Progenitor cell of endocrine pancreas (in vitro differentiated cells): ENCODE measurements at regions not wholly inside any gene's neighbourhood (a gene's known extent, or its start where the extent isn't known, plus 50 kb on each side); places are given as distances from the start of the nearest gene placed in this dataset.

ENCODE experiments used
- DNase-seq: peaks from one replicate; pipeline ENCODE4 v3.0.0; 2021; ENCODE audit warnings: low spot score; ENCODE audit not compliant: unreplicated experiment
- H3K27ac Mint-ChIP-seq: 2 replicates; pipeline ENCODE4 v1.8.0; 2021; ENCODE audit warnings: mild to moderate bottlenecking, moderate library complexity, mixed read lengths
- H3K27me3 Mint-ChIP-seq: 2 replicates; pipeline ENCODE4 v1.8.0; 2021; ENCODE audit warnings: mixed read lengths
- H3K36me3 Mint-ChIP-seq: 2 replicates; pipeline ENCODE4 v1.8.0; 2022; ENCODE audit warnings: mixed read lengths; ENCODE audit not compliant: insufficient read depth
- H3K4me1 Mint-ChIP-seq: 2 replicates; pipeline ENCODE4 v1.8.0; 2021; ENCODE audit warnings: low read depth, mixed read lengths
- H3K4me3 Mint-ChIP-seq: 2 replicates; pipeline ENCODE4 v1.8.0; 2021; ENCODE audit warnings: low read depth, mild to moderate bottlenecking, moderate library complexity, mixed read lengths
- H3K9me3 Mint-ChIP-seq: 2 replicates; pipeline ENCODE4 v1.8.0; 2021; ENCODE audit warnings: low read depth, mixed read lengths
- TF ChIP-seq, protein P1 (sequence below): fragments of 200-600 bp; sonication (generic); IDR thresholded peaks from one replicate; pipeline ENCODE4 v1.5.0; 2021; ENCODE audit warnings: antibody characterized with exemption, mild to moderate bottlenecking; ENCODE audit not compliant: unreplicated experiment

- Mint-ChIP-seq H3K4me3 (no peak overlapping the region), H3K27me3 (peaks cover 54% of the 10 kb centered on the region), H3K36me3 (no peaks in the 10 kb centered on the region), H3K27ac (no peak overlapping the region), H3K9me3 (no peaks in the 10 kb centered on the region), H3K4me1 (peaks cover 2% of the 10 kb centered on the region)
- peak; percentile 42 for DNase-seq
- TF ChIP-seq, protein P1, sequence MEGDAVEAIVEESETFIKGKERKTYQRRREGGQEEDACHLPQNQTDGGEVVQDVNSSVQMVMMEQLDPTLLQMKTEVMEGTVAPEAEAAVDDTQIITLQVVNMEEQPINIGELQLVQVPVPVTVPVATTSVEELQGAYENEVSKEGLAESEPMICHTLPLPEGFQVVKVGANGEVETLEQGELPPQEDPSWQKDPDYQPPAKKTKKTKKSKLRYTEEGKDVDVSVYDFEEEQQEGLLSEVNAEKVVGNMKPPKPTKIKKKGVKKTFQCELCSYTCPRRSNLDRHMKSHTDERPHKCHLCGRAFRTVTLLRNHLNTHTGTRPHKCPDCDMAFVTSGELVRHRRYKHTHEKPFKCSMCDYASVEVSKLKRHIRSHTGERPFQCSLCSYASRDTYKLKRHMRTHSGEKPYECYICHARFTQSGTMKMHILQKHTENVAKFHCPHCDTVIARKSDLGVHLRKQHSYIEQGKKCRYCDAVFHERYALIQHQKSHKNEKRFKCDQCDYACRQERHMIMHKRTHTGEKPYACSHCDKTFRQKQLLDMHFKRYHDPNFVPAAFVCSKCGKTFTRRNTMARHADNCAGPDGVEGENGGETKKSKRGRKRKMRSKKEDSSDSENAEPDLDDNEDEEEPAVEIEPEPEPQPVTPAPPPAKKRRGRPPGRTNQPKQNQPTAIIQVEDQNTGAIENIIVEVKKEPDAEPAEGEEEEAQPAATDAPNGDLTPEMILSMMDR: peak; percentile 83
Observed at GRCh38 chr20:20837574-20838021, 125.2 kb upstream of the RALGAPA2 start.

DNA sequence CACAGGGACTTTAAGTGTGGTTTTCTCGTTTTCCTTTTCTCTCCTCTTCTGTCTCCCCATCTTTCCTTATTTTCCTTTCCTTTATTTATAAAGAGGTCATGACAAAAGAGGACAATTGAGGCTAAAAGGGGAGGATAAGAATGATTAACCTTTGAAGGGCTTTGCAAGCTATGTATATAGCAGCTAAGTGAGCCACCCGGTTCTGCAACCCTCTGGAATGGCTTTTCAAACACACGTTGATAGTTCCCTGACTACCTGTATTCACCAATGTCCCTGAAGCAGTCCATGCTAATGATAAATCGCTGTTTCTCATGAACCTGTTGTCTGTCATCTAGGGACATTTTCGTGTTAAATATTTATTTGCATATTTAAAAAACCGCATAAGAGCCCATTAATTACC is 124.4 kb upstream of the RALGAPA2 start:
- Mint-ChIP-seq H3K27me3 (peaks cover 49% of the 10 kb centered on the region), H3K36me3 (no peaks in the 10 kb centered on the region), H3K27ac (no peak overlapping the region), H3K9me3 (no peaks in the 10 kb centered on the region), H3K4me3 (no peak overlapping the region), H3K4me1 (peaks cover 2% of the 10 kb centered on the region)
- no peak for DNase-seq
- TF ChIP-seq, protein P1: no peak

DNA sequence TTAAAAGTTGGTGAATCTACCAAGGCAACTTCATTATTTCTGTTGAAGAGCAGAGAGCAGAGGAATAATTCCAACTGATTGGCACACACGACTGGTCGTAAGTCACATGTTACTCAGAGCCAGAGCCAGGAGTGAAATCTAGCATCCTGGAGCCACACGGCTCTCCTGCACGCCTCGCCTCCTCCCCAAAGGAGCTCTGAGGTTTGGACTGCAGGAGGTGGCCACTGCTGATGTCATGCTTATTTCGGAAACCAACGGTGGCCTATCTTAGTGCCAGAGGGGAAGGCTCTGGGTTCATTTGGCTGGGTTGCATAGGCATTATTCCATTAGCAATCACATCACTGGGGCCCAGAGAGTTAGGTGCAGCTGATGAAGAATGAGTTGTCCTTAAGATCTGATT is 123.5 kb upstream of the RALGAPA2 start:
- H3K36me3 Mint-ChIP-seq: no peaks in the 10 kb centered on the region
- H3K9me3 Mint-ChIP-seq: no peaks in the 10 kb centered on the region
- TF ChIP-seq, protein P1: no peak
- no peak overlapping the region for H3K4me3 Mint-ChIP-seq
- no peak overlapping the region for H3K27ac Mint-ChIP-seq
- H3K27me3 Mint-ChIP-seq: peaks cover 49% of the 10 kb centered on the region
- no peak for DNase-seq
- H3K4me1 Mint-ChIP-seq: peaks cover 2% of the 10 kb centered on the region

DNA sequence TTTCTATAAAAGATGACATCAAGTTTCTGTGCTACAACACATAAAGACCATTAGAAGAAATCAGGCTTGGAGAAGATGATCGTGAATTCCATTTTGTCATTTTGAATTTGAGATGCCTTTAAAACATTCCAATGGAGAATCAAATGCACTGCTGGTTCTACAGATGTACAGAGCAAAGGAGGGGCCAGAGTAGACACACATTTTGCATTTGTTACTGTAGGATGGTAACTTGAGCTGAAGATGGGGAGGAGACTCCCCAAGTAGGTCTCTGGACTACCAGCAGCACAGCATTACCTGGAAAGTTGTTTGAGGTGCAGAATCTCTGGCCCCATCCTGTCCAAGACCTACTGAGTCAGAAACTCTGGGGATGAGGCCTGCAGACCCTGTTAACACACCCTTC is 121.6 kb upstream of the RALGAPA2 start:
- peaks cover 2% of the 10 kb centered on the region for H3K36me3 Mint-ChIP-seq
- peaks cover 2% of the 10 kb centered on the region for H3K4me1 Mint-ChIP-seq
- H3K4me3 Mint-ChIP-seq: no peak overlapping the region
- H3K9me3 Mint-ChIP-seq: peaks cover 5% of the 10 kb centered on the region
- no peak for DNase-seq
- TF ChIP-seq, protein P1: no peak
- peaks cover 41% of the 10 kb centered on the region for H3K27me3 Mint-ChIP-seq
- no peak overlapping the region for H3K27ac Mint-ChIP-seq

DNA sequence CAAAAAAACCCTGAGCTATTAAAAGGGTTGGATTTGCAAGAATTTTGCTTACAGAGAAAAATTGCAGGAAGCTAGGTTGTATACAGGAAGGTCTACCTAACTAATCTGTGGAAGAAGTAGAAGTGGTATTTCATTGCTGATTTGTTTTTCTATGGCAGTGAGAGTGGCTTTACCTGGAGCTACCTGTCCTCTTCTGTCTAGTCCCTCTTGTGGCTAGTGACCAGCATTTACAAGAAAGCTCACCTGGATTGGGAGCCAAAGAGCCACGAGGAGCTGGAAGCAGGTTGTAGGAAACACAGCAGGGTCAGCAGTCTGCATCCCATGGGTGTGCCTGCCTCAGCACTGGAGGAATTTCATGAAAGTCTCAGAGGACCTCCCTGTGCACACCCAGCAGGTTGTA is 120.3 kb upstream of the RALGAPA2 start:
- Mint-ChIP-seq H3K27me3 (peaks cover 34% of the 10 kb centered on the region), H3K36me3 (peaks cover 2% of the 10 kb centered on the region), H3K9me3 (peaks cover 5% of the 10 kb centered on the region), H3K27ac (no peak overlapping the region), H3K4me3 (no peak overlapping the region), H3K4me1 (peaks cover 2% of the 10 kb centered on the region)
- TF ChIP-seq, protein P1: no peak
- DNase-seq: no peak
